Lower leg skin (tissue), 3 donors: ENCODE measurements at regions not wholly inside any gene's neighbourhood (a gene's known extent, or its start where the extent isn't known, plus 50 kb on each side); places are given as distances from the start of the nearest gene placed in this dataset.

Experiments used
- POLR2A ChIP-seq, 2 donors: fragments of 450-650 bp; IDR thresholded peaks; one replicate each; pipeline ENCODE4 v1.6.1; 2016 to 2017; ENCODE audit warnings: antibody characterized with exemption in 2 of 2, mild to moderate bottlenecking in 1 of 2, moderate library complexity in 1 of 2
- TF ChIP-seq, protein P1 (sequence below), 3 donors: fragments of 450-650 bp; IDR thresholded peaks; one replicate each; pipeline ENCODE4 v1.5.1; 2016; ENCODE audit warnings: antibody characterized with exemption in 3 of 3, mild to moderate bottlenecking in 3 of 3, moderate library complexity in 2 of 3

DNA sequence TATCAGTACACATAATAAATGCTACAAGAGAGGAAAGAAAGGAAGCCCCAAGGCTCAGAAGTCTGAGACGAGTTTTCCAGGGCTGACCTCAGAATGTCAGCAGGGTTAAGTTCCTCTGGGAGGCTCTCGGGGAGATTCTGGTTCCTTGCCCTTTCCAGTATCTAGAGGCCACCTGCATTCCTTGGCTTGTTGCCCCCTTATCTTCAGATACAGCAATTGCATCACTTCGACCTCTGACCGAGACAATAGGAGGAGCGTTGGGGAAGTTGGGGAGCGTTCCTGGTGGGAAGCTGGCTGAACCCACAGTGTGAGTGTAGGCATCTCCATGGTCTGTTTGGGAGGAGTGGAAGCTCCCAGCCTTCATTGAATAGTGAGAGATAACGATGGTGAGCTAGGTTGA is 72.0 kb upstream of the MTPN start:
- TF ChIP-seq, protein P1, sequence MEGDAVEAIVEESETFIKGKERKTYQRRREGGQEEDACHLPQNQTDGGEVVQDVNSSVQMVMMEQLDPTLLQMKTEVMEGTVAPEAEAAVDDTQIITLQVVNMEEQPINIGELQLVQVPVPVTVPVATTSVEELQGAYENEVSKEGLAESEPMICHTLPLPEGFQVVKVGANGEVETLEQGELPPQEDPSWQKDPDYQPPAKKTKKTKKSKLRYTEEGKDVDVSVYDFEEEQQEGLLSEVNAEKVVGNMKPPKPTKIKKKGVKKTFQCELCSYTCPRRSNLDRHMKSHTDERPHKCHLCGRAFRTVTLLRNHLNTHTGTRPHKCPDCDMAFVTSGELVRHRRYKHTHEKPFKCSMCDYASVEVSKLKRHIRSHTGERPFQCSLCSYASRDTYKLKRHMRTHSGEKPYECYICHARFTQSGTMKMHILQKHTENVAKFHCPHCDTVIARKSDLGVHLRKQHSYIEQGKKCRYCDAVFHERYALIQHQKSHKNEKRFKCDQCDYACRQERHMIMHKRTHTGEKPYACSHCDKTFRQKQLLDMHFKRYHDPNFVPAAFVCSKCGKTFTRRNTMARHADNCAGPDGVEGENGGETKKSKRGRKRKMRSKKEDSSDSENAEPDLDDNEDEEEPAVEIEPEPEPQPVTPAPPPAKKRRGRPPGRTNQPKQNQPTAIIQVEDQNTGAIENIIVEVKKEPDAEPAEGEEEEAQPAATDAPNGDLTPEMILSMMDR (IDR thresholded peaks at IDR 0.05) = no peak
- TF ChIP-seq POLR2A (IDR thresholded peaks at IDR 0.05) = no peak
